Bronchial epithelial cell (primary cell): ENCODE measurements at regions not wholly inside any gene's neighbourhood (a gene's known extent, or its start where the extent isn't known, plus 50 kb on each side); places are given as distances from the start of the nearest gene placed in this dataset.
A peak's percentile ranks its signal among the peaks of the same experiment; 100 is the strongest.

Experiments used
- DNase-seq: peaks from one replicate; pipeline ENCODE4 v3.0.0-alpha.2; 2010; ENCODE audit warnings: low read depth
- FAIRE-seq: peaks from 2 replicates; lab custom pipeline; 2011; peaks lifted over from hg19 to GRCh38; lab: Jason Lieb, UNC
- H3K27me3 ChIP-seq: 2 replicates; pipeline ENCODE4 v1.5.1; 2011; ENCODE audit warnings: low read length; ENCODE audit not compliant: control insufficient read depth, insufficient read depth
- H3K36me3 ChIP-seq: 2 replicates; pipeline ENCODE4 v1.5.1; 2011; ENCODE audit warnings: low read length; ENCODE audit not compliant: control insufficient read depth, insufficient read depth
- H3K4me3 ChIP-seq: 2 replicates; pipeline ENCODE4 v1.5.1; 2011; ENCODE audit warnings: mild to moderate bottlenecking, low read depth, low read length, control low read depth
- CTCF ChIP-seq: IDR thresholded peaks from 2 replicates; pipeline ENCODE4 v1.5.1; 2011; ENCODE audit warnings: mild to moderate bottlenecking, moderate library complexity, low read length, control low read depth, inconsistent platforms; ENCODE audit not compliant: insufficient read depth, severe bottlenecking

- FAIRE-seq (no peak), DNase-seq (peak; percentile 63)
- Histone ChIP-seq H3K36me3 (no peaks in the 10 kb centered on the region), H3K27me3 (no peaks in the 10 kb centered on the region), H3K4me3 (no peak overlapping the region)
- no peak for TF ChIP-seq CTCF
Observed at GRCh38 chr4:71938776-71939175, 93.0 kb upstream of the NPFFR2 start.

GRCh38 chr4:71941001-71941400 lies 90.8 kb upstream of the NPFFR2 start:
- H3K36me3 ChIP-seq: no peaks in the 10 kb centered on the region
- FAIRE-seq: no peak
- DNase-seq: peak; percentile 29
- H3K27me3 ChIP-seq: no peaks in the 10 kb centered on the region
- peak; percentile 32 for TF ChIP-seq CTCF
- no peak overlapping the region for H3K4me3 ChIP-seq

- Histone ChIP-seq H3K4me3 (no peak overlapping the region), H3K36me3 (no peaks in the 10 kb centered on the region), H3K27me3 (no peaks in the 10 kb centered on the region)
- DNase-seq (peak; percentile 54), FAIRE-seq (no peak)
- no peak for TF ChIP-seq CTCF
Observed at GRCh38 chr4:71944956-71945355, 86.8 kb upstream of the NPFFR2 start.

- FAIRE-seq: no peak
- Histone ChIP-seq H3K4me3 (no peak overlapping the region), H3K36me3 (no peaks in the 10 kb centered on the region), H3K27me3 (no peaks in the 10 kb centered on the region)
- DNase-seq: no peak
- TF ChIP-seq CTCF: no peak
Observed at GRCh38 chr4:71945791-71946190, 86.0 kb upstream of the NPFFR2 start.

GRCh38 chr4:71958978-71959377 lies 72.8 kb upstream of the NPFFR2 start:
- no peak for FAIRE-seq
- Histone ChIP-seq H3K4me3 (no peak overlapping the region), H3K27me3 (no peaks in the 10 kb centered on the region), H3K36me3 (no peaks in the 10 kb centered on the region)
- DNase-seq: no peak
- TF ChIP-seq CTCF: no peak

- Histone ChIP-seq H3K36me3 (no peaks in the 10 kb centered on the region), H3K4me3 (no peak overlapping the region), H3K27me3 (no peaks in the 10 kb centered on the region)
- no peak for FAIRE-seq
- no peak for DNase-seq
- TF ChIP-seq CTCF: no peak
Observed at GRCh38 chr4:71962622-71963264, 69.1 kb upstream of the NPFFR2 start.
